ENCODE measurements at regions not wholly inside any gene's neighbourhood (a gene's known extent, or its start where the extent isn't known, plus 50 kb on each side); places are given as distances from the start of the nearest gene placed in this dataset.

- no peak for DNase-seq (ENCODE audit: low read depth)
- no peak for TF ChIP-seq CTCF (IDR thresholded peaks at IDR 0.05; ENCODE audit: low read depth, low read length, missing control alignments)
- no peak overlapping the region for H3K4me3 ChIP-seq (ENCODE audit: low read depth, low read length)
These were observed 1077.3 kb downstream of the TBC1D22A start for GRCh38 chr22:47839595-47840227.

GRCh38 chr22:47837703-47838102 is 1075.3 kb downstream of the TBC1D22A start:
- peak; percentile 71 for TF ChIP-seq CTCF (IDR thresholded peaks at IDR 0.05; ENCODE audit: low read depth, low read length, missing control alignments)
- no peak for DNase-seq (ENCODE audit: low read depth)
- H3K4me3 ChIP-seq (ENCODE audit: low read depth, low read length): no peak overlapping the region

- TF ChIP-seq CTCF (IDR thresholded peaks at IDR 0.05; ENCODE audit: low read depth, low read length, missing control alignments): no peak
- no peak for DNase-seq (ENCODE audit: low read depth)
- H3K4me3 ChIP-seq (ENCODE audit: low read depth, low read length): no peak overlapping the region
These were observed 1074.5 kb downstream of the TBC1D22A start for GRCh38 chr22:47836957-47837356.

GRCh38 chr22:47835726-47836125 is 1073.3 kb downstream of the TBC1D22A start:
- H3K4me3 ChIP-seq (ENCODE audit: low read depth, low read length): no peak overlapping the region
- no peak for DNase-seq (ENCODE audit: low read depth)
- no peak for TF ChIP-seq CTCF (IDR thresholded peaks at IDR 0.05; ENCODE audit: low read depth, low read length, missing control alignments)

- no peak for DNase-seq (ENCODE audit: low read depth)
- TF ChIP-seq CTCF (IDR thresholded peaks at IDR 0.05; ENCODE audit: low read depth, low read length, missing control alignments): no peak
- H3K4me3 ChIP-seq (ENCODE audit: low read depth, low read length): no peak overlapping the region
These were observed 1063.6 kb downstream of the TBC1D22A start for GRCh38 chr22:47826016-47826415.

- no peak for DNase-seq (ENCODE audit: low read depth)
- no peak overlapping the region for H3K4me3 ChIP-seq (ENCODE audit: low read depth, low read length)
- TF ChIP-seq CTCF (IDR thresholded peaks at IDR 0.05; ENCODE audit: low read depth, low read length, missing control alignments): no peak
These were observed 1060.0 kb downstream of the TBC1D22A start for GRCh38 chr22:47822422-47822821.

- no peak for TF ChIP-seq CTCF (IDR thresholded peaks at IDR 0.05; ENCODE audit: low read depth, low read length, missing control alignments)
- H3K4me3 ChIP-seq (ENCODE audit: low read depth, low read length): no peak overlapping the region
- DNase-seq (ENCODE audit: low read depth): no peak
These were observed 1056.0 kb downstream of the TBC1D22A start for GRCh38 chr22:47818496-47818895.
